Activated CD8-positive, alpha-beta memory T cell treated with anti-CD3 and anti-CD28 coated beads, Interleukin-2, amount 50 U/mL, for 1 hour (primary cell): ENCODE measurements at regions not wholly inside any gene's neighbourhood (a gene's known extent, or its start where the extent isn't known, plus 50 kb on each side); places are given as distances from the start of the nearest gene placed in this dataset.

Experiments used
- DNase-seq: peaks from one replicate; pipeline ENCODE4 v3.0.0-alpha.2; 2020; ENCODE audit errors: extremely low read depth

GRCh38 chr4:24419181-24420034 lies 164.9 kb downstream of the DHX15 start:
- DNase-seq, result no peak

DNA sequence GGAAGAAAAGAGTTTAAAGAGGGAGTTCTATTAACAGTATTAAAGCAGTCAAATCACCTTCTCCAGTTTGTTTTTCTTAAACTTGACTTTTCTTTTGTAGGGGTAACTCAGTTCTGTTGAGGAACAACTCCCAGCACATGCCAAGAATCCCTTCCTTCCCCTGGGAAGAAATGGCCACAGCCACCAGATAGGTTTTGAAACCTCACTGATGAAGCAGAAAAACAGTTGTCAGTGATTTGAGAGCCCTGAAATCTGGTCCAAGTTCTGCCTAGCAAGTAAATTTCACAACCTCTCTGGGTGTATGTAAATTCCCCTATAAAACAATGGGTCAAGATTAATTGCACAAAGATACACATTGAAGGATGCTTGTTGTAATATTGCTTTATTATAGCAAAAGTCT lies 167.1 kb downstream of the DHX15 start:
- DNase-seq, result no peak

- no peak for DNase-seq
These were observed 168.1 kb downstream of the DHX15 start for GRCh38 chr4:24416293-24416692.

DNA sequence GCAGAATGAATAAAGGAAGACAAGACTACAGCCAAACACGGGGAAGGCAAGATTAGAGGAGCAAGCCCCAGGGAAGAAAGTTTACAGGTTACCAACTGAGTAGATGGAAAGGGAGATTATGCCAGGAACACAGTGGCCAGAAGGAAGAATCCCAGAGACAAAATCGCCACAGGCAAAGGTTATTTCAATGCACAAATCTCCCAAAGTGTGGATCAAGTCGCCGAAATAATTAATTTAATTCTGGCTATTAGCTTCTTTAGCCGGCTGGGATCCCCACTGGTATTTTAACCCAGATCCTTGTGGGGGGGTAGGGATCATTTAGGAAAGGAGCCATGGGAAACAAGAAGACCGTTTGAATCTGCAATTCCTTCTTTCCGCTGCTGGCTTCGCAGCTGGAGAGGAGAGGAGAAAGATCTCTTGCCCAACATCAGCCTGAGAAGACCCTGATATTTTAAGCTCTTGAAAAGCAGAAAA lies 171.0 kb downstream of the DHX15 start:
- DNase-seq, result no peak

- no peak for DNase-seq
These were observed 172.5 kb downstream of the DHX15 start for GRCh38 chr4:24411806-24412205.

DNA sequence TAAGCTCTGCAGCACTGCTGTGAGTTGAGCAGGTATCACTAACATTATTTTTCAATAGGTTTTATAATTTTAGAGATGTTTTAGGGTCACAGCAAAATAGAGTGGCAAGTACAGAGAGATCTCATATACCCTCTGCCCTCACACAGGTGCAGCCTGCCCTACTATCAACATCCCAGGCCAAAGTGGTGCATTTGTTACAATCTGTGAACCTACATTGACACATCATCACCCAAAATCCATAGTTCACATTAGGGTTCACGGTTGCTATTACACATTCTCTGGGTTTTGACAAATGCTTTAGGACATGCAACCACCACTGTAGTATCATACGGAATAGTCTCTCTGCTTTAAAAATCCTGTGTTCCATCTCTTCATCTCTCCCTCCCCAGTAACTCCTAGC lies 173.1 kb downstream of the DHX15 start:
- DNase-seq, result no peak

DNA sequence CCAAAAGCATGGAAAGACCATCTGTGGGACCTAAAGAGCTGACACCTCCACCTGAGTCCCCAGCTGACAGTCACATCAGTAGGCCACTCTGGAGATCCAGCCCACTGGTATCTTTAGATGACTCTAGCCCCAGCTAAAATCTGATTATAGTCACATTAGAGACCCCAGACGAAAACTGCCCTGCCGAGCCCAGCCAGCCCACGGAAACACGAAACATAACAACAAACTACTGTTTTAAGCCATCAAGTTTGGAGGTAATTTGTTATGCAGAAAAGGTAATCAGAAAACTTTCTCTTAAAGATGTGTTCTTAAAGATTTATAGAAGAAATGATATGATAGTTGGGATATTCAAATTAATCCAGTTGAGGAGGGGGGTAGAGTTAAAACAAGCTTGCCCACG lies 175.7 kb downstream of the DHX15 start:
- no peak for DNase-seq

GRCh38 chr4:24405926-24406325 lies 178.4 kb downstream of the DHX15 start:
- no peak for DNase-seq

- no peak for DNase-seq
These were observed 179.0 kb downstream of the DHX15 start for GRCh38 chr4:24405341-24405740.

DNA sequence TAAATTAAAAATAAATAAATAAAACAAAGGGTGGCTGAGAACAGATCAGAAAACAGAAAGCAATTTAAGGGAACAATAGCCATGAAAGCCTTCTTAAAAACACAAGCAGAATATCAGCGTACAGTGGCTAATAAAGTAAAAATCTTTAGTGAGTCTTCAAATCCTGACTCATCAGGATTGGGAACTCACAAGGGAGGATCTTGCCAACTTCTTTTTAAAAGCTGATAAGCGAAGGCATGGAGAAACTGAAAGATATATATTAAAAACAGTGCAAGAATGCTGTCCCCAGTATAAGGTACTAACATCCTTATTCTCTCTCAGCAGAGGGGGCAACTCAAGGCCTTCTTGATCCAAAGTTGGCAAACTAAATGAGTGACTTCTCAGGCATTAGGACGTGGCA lies 180.1 kb downstream of the DHX15 start:
- DNase-seq, result no peak

- no peak for DNase-seq
These were observed 181.1 kb downstream of the DHX15 start for GRCh38 chr4:24403265-24403664.

GRCh38 chr4:24400537-24400936 lies 183.8 kb downstream of the DHX15 start:
- DNase-seq, result no peak

GRCh38 chr4:24396988-24397387 lies 187.4 kb downstream of the DHX15 start:
- no peak for DNase-seq

- no peak for DNase-seq
These were observed 188.4 kb downstream of the DHX15 start for GRCh38 chr4:24395937-24396336.

- no peak for DNase-seq
These were observed 190.3 kb downstream of the DHX15 start for GRCh38 chr4:24394041-24394440.

DNA sequence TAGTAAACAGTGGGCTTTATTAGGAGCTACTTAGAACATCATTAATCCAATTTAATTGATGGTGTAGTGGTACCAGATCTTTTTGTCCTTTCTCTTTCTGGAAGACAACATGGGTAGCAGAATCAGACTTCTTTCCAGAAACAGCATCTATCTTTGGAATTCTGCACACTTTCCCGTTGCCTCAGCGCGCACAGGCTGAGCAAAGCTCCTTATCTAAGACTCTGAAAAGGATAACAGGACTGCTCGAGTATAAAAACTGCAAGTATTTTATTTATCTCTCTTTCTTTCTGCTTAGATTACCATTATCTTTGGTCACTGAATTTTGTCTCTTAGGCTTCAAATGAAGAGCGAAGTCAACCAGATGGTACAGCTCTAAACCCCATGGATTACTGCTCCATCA lies 191.7 kb downstream of the DHX15 start:
- no peak for DNase-seq

DNA sequence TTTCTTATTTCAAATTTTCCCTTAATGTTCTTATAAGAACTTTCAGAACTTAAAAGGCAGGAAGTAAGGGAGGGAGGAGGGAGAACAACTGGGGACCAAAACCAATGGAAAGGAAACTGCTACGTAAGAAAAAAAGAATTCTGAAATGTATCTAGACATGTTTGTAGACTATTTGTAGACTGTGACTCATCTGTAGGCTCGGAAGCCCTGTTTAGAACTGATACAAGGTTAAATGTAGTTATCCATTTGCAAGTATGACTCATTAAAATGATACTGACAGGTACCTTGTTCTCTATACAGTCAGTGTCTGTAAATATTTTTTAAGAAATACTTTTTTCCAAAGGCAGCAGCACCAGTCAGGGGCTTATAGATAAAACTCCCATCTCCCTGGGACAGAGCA lies 202.0 kb downstream of the DHX15 start:
- no peak for DNase-seq

DNA sequence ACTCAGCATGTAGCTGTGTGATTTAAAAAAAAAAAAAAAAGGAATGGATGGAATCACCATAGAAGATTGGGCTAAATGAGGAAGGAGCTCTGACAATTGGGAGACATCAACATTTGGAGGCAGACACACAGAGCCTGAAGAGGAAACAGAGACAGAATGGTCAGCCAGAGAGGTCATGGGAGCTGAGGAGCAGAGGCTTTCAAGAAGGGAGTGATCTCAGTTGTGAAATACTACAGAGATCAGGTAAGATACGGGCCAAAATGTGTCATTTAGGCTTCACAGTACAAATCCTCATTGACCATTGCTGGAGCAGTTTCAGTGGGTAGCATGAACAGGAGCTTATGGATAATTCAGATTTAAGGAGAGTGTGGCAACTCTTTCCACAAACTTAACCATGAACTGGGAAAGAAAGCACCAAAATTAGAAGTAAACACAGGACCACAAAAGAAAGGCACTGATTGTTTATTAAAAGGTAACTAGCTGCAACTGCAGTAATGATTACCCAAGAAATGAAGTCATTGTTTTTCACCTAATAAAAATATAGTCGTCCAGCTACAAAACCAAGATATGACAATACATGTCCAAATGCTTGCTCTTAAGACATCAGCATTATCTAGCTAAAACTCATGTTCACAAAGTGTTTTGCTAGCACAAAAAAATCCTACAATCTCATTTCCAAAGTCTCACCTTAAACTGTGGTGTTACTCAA lies 203.2 kb downstream of the DHX15 start:
- DNase-seq, result no peak

GRCh38 chr4:24373704-24374103 lies 210.7 kb downstream of the DHX15 start:
- no peak for DNase-seq

DNA sequence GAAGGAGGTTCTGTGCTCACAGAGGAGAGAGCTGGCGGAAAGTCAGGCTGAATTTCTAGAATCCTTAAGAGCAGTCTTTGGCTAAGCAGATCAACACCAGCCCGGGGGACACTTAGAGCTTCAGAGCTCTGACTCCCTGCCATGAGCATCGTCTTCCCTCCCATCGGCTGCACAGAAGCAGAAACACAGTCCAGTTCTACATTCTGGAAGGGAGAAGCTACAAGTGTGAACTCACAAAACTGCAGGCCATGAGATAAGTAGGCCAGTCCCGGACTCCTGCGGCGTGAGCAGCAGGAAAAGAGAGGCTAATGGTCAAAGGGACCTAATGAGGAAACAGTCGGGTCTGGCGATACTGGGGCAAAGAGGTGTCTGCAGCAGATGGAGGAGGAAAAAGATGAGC lies 211.5 kb downstream of the DHX15 start:
- DNase-seq, result no peak

GRCh38 chr4:24372341-24372740 lies 212.0 kb downstream of the DHX15 start:
- no peak for DNase-seq

GRCh38 chr4:24370421-24370820 lies 213.9 kb downstream of the DHX15 start:
- DNase-seq, result no peak

- DNase-seq, result no peak
These were observed 214.8 kb downstream of the DHX15 start for GRCh38 chr4:24369507-24370029.
